ENCODE measurements at regions not wholly inside any gene's neighbourhood (a gene's known extent, or its start where the extent isn't known, plus 50 kb on each side); places are given as distances from the start of the nearest gene placed in this dataset.

GRCh38 chrX:147832707-147833348, 78.9 kb upstream of the FMR1 start:
- H3K4me1 ChIP-seq (ENCODE audit: insufficient read depth, low read length) = no peaks in the 10 kb centered on the region
- Mint-ChIP-seq H3K36me3 (ENCODE audit: low read depth, unreplicated experiment) (no peaks in the 10 kb centered on the region), H3K27me3 (ENCODE audit: low read depth, unreplicated experiment) (no peaks in the 10 kb centered on the region), H3K4me1 (ENCODE audit: low read depth, unreplicated experiment) (no peaks in the 10 kb centered on the region), H3K4me3 (ENCODE audit: unreplicated experiment) (no peak overlapping the region), H3K27ac (ENCODE audit: unreplicated experiment) (no peak overlapping the region), H3K9me3 (ENCODE audit: unreplicated experiment) (no peaks in the 10 kb centered on the region)
- TF ChIP-seq EZH2 (IDR thresholded peaks at IDR 0.05; ENCODE audit: insufficient read depth, low read length) = no peak
- TF ChIP-seq CTCF (IDR thresholded peaks at IDR 0.05; ENCODE audit: insufficient read depth, low read depth, low read length) = no peak
- H2AFZ ChIP-seq (ENCODE audit: low read depth, low read length) = no peak overlapping the region
- no peaks in the 10 kb centered on the region for H4K20me1 ChIP-seq (ENCODE audit: insufficient read depth, low read length)
- DNase-seq (ENCODE audit: low read depth) (no peak), FAIRE-seq (no peak)
- H3K4me2 ChIP-seq (ENCODE audit: low read length) = no peak overlapping the region
- no peak overlapping the region for H3K27ac ChIP-seq (ENCODE audit: low read depth, low read length)
- H3K9ac ChIP-seq (ENCODE audit: low read length) = no peak overlapping the region
- H3K36me3 ChIP-seq (ENCODE audit: insufficient read depth, low read length) = no peaks in the 10 kb centered on the region
- H3K4me3 ChIP-seq (ENCODE audit: insufficient read depth, low read depth, low read length) = no peak overlapping the region
- H3K27me3 ChIP-seq (ENCODE audit: insufficient read depth, low read length) = no peaks in the 10 kb centered on the region
- no peaks in the 10 kb centered on the region for H3K79me2 ChIP-seq (ENCODE audit: insufficient read depth, low read length)
- H3K9me3 ChIP-seq (ENCODE audit: insufficient read depth, low read depth, low read length) = no peaks in the 10 kb centered on the region

- peak; percentile 95 for FAIRE-seq
- no peak overlapping the region for H3K4me3 Mint-ChIP-seq (ENCODE audit: unreplicated experiment)
- Histone ChIP-seq H3K79me2 (ENCODE audit: insufficient read depth, low read length) (no peaks in the 10 kb centered on the region), H3K4me3 (ENCODE audit: insufficient read depth, low read depth, low read length) (no peak overlapping the region), H3K9ac (ENCODE audit: low read length) (no peak overlapping the region), H4K20me1 (ENCODE audit: insufficient read depth, low read length) (no peaks in the 10 kb centered on the region), H3K4me1 (ENCODE audit: insufficient read depth, low read length) (no peaks in the 10 kb centered on the region), H3K4me2 (ENCODE audit: low read length) (no peak overlapping the region), H3K27me3 (ENCODE audit: insufficient read depth, low read length) (no peaks in the 10 kb centered on the region), H3K36me3 (ENCODE audit: insufficient read depth, low read length) (no peaks in the 10 kb centered on the region), H2AFZ (ENCODE audit: low read depth, low read length) (no peak overlapping the region), H3K27ac (ENCODE audit: low read depth, low read length) (no peak overlapping the region), H3K9me3 (ENCODE audit: insufficient read depth, low read depth, low read length) (no peaks in the 10 kb centered on the region)
- TF ChIP-seq EZH2 (IDR thresholded peaks at IDR 0.05; ENCODE audit: insufficient read depth, low read length) (no peak), CTCF (IDR thresholded peaks at IDR 0.05; ENCODE audit: insufficient read depth, low read depth, low read length) (no peak)
- no peaks in the 10 kb centered on the region for H3K9me3 Mint-ChIP-seq (ENCODE audit: unreplicated experiment)
- H3K36me3 Mint-ChIP-seq (ENCODE audit: low read depth, unreplicated experiment) = no peaks in the 10 kb centered on the region
- H3K27me3 Mint-ChIP-seq (ENCODE audit: low read depth, unreplicated experiment) = no peaks in the 10 kb centered on the region
- H3K27ac Mint-ChIP-seq (ENCODE audit: unreplicated experiment) = no peak overlapping the region
- H3K4me1 Mint-ChIP-seq (ENCODE audit: low read depth, unreplicated experiment) = no peaks in the 10 kb centered on the region
- no peak for DNase-seq (ENCODE audit: low read depth)
Measured at GRCh38 chrX:147838465-147839131, 73.1 kb upstream of the FMR1 start.

GRCh38 chrX:147846676-147847075, 65.0 kb upstream of the FMR1 start:
- Histone ChIP-seq H3K27me3 (ENCODE audit: insufficient read depth, low read length) (no peaks in the 10 kb centered on the region), H3K79me2 (ENCODE audit: insufficient read depth, low read length) (no peaks in the 10 kb centered on the region), H3K27ac (ENCODE audit: low read depth, low read length) (no peak overlapping the region), H3K9ac (ENCODE audit: low read length) (no peak overlapping the region), H3K9me3 (ENCODE audit: insufficient read depth, low read depth, low read length) (no peaks in the 10 kb centered on the region), H4K20me1 (ENCODE audit: insufficient read depth, low read length) (no peaks in the 10 kb centered on the region), H2AFZ (ENCODE audit: low read depth, low read length) (no peak overlapping the region), H3K4me3 (ENCODE audit: insufficient read depth, low read depth, low read length) (no peak overlapping the region), H3K4me2 (ENCODE audit: low read length) (no peak overlapping the region), H3K36me3 (ENCODE audit: insufficient read depth, low read length) (no peaks in the 10 kb centered on the region), H3K4me1 (ENCODE audit: insufficient read depth, low read length) (no peaks in the 10 kb centered on the region)
- DNase-seq (ENCODE audit: low read depth) (no peak), FAIRE-seq (peak; percentile 50)
- Mint-ChIP-seq H3K4me1 (ENCODE audit: low read depth, unreplicated experiment) (no peaks in the 10 kb centered on the region), H3K36me3 (ENCODE audit: low read depth, unreplicated experiment) (no peaks in the 10 kb centered on the region), H3K4me3 (ENCODE audit: unreplicated experiment) (no peak overlapping the region), H3K9me3 (ENCODE audit: unreplicated experiment) (peaks cover 3% of the 10 kb centered on the region), H3K27ac (ENCODE audit: unreplicated experiment) (no peak overlapping the region), H3K27me3 (ENCODE audit: low read depth, unreplicated experiment) (no peaks in the 10 kb centered on the region)
- no peak for TF ChIP-seq CTCF (IDR thresholded peaks at IDR 0.05; ENCODE audit: insufficient read depth, low read depth, low read length)
- TF ChIP-seq EZH2 (IDR thresholded peaks at IDR 0.05; ENCODE audit: insufficient read depth, low read length) = no peak
